Smooth muscle cell (in vitro differentiated cells): ENCODE measurements at regions not wholly inside any gene's neighbourhood (a gene's known extent, or its start where the extent isn't known, plus 50 kb on each side); places are given as distances from the start of the nearest gene placed in this dataset.

Source experiments
- DNase-seq: peaks from one replicate; lab custom pipeline; 2025; ENCODE audit not compliant: unreplicated experiment; lab: John Stamatoyannopoulos, UW
- H2AFZ ChIP-seq: fragments of 200-600 bp; sonication (generic); 2 replicates; pipeline ENCODE4 v1.6.0; 2016; ENCODE audit warnings: antibody characterized with exemption, low read depth, mild to moderate bottlenecking
- H3F3A ChIP-seq: fragments of 200-600 bp; sonication (generic); 2 replicates; pipeline ENCODE4 v1.6.0; 2017; ENCODE audit warnings: antibody characterized with exemption, low read depth
- H3K27ac ChIP-seq: fragments of 200-600 bp; sonication (generic); 2 replicates; pipeline ENCODE4 v1.5.1; 2016; ENCODE audit warnings: low read depth, mild to moderate bottlenecking
- H3K27me3 ChIP-seq: fragments of 200-600 bp; sonication (generic); 2 replicates; pipeline ENCODE4 v1.6.1; 2016; ENCODE audit warnings: low read depth, mild to moderate bottlenecking
- H3K36me3 ChIP-seq: fragments of 200-600 bp; sonication (generic); 2 replicates; pipeline ENCODE4 v1.5.1; 2016; ENCODE audit warnings: low read depth
- H3K4me1 ChIP-seq: fragments of 200-600 bp; sonication (generic); 2 replicates; pipeline ENCODE4 v1.5.1; 2016; ENCODE audit warnings: low read depth
- H3K4me2 ChIP-seq: fragments of 200-600 bp; sonication (generic); 2 replicates; pipeline ENCODE4 v1.6.0; 2016; ENCODE audit warnings: mild to moderate bottlenecking
- H3K4me3 ChIP-seq: fragments of 200-600 bp; sonication (generic); 2 replicates; pipeline ENCODE4 v1.5.1; 2016; ENCODE audit warnings: mild to moderate bottlenecking
- H3K79me2 ChIP-seq: fragments of 200-600 bp; sonication (generic); 2 replicates; pipeline ENCODE4 v1.6.0; 2016; ENCODE audit warnings: low read depth, mild to moderate bottlenecking
- H3K9ac ChIP-seq: fragments of 200-600 bp; sonication (generic); 2 replicates; pipeline ENCODE4 v1.6.0; 2016; ENCODE audit warnings: low read depth
- H3K9me3 ChIP-seq: fragments of 200-600 bp; sonication (generic); replicated peaks from 2 replicates; pipeline ENCODE4 v1.5.1; 2016; ENCODE audit warnings: low read depth
- H4K20me1 ChIP-seq: fragments of 200-600 bp; sonication (generic); 2 replicates; pipeline ENCODE4 v1.6.0; 2016; ENCODE audit warnings: low read depth
- CTCF ChIP-seq: fragments of 200-600 bp; sonication (generic); IDR thresholded peaks from 2 replicates; pipeline ENCODE4 v1.5.1; 2017; ENCODE audit warnings: borderline replicate concordance, mild to moderate bottlenecking, antibody characterized with exemption; ENCODE audit not compliant: insufficient read depth, poor library complexity, severe bottlenecking
- WGBS: methylation state at CpG from one replicate; pipeline ENCODE4 v1.1.7; 2016; ENCODE audit warnings: low lambda C conversion rate; 5-methylcytosine and 5-hydroxymethylcytosine counted together

- no peaks in the 10 kb centered on the region for H3K9me3 ChIP-seq
- H3K4me2 ChIP-seq, result no peak overlapping the region
- no peak overlapping the region for H3K4me3 ChIP-seq
- H3K4me1 ChIP-seq, result no peaks in the 10 kb centered on the region
- H3K79me2 ChIP-seq, result no peaks in the 10 kb centered on the region
- no peaks in the 10 kb centered on the region for H3K36me3 ChIP-seq
- peaks cover 10% of the 10 kb centered on the region for H3K27me3 ChIP-seq
- DNase-seq, result no peak
- TF ChIP-seq CTCF, result no peak
- no peak overlapping the region for H2AFZ ChIP-seq
- no peak overlapping the region for H3K27ac ChIP-seq
- H4K20me1 ChIP-seq, result no peaks in the 10 kb centered on the region
- no peaks in the 10 kb centered on the region for H3F3A ChIP-seq
- H3K9ac ChIP-seq, result no peak overlapping the region
- 90% methylated on average over 12 of the region's 12 CpGs for WGBS
Observed at GRCh38 chr2:239874636-239875356, 150.3 kb downstream of the NDUFA10 start.

GRCh38 chr2:239873656-239874635 lies 151.2 kb downstream of the NDUFA10 start:
- Histone ChIP-seq H3K9ac (no peak overlapping the region), H3K9me3 (no peaks in the 10 kb centered on the region), H3K4me3 (no peak overlapping the region), H3K79me2 (no peaks in the 10 kb centered on the region), H2AFZ (no peak overlapping the region), H3K4me2 (no peak overlapping the region), H3K27ac (no peak overlapping the region), H4K20me1 (no peaks in the 10 kb centered on the region), H3K4me1 (no peaks in the 10 kb centered on the region), H3K27me3 (peaks cover 10% of the 10 kb centered on the region), H3K36me3 (no peaks in the 10 kb centered on the region), H3F3A (no peaks in the 10 kb centered on the region)
- WGBS, result 89% methylated on average over 28 of the region's 28 CpGs
- DNase-seq, result no peak
- no peak for TF ChIP-seq CTCF

- no peaks in the 10 kb centered on the region for H3K36me3 ChIP-seq
- H3K4me3 ChIP-seq, result no peak overlapping the region
- no peaks in the 10 kb centered on the region for H3F3A ChIP-seq
- no peak overlapping the region for H3K4me2 ChIP-seq
- no peak for DNase-seq
- no peaks in the 10 kb centered on the region for H4K20me1 ChIP-seq
- H3K9ac ChIP-seq, result no peak overlapping the region
- H2AFZ ChIP-seq, result no peak overlapping the region
- H3K27ac ChIP-seq, result no peak overlapping the region
- WGBS, result 86% methylated on average over 15 of the region's 15 CpGs
- H3K9me3 ChIP-seq, result no peaks in the 10 kb centered on the region
- no peak for TF ChIP-seq CTCF
- no peaks in the 10 kb centered on the region for H3K79me2 ChIP-seq
- no peaks in the 10 kb centered on the region for H3K4me1 ChIP-seq
- peaks cover 10% of the 10 kb centered on the region for H3K27me3 ChIP-seq
Observed at GRCh38 chr2:239871481-239872435, 153.4 kb downstream of the NDUFA10 start.
